Parathyroid adenoma (tissue), 2 donors: ENCODE measurements at regions not wholly inside any gene's neighbourhood (a gene's known extent, or its start where the extent isn't known, plus 50 kb on each side); places are given as distances from the start of the nearest gene placed in this dataset.

Source experiments
- H2AFZ ChIP-seq: fragments of 300-600 bp; sonication (generic); one replicate; pipeline ENCODE4 v1.7.0; 2017; ENCODE audit warnings: antibody characterized with exemption, mild to moderate bottlenecking
- H3K27ac ChIP-seq: fragments of 300-600 bp; sonication (generic); one replicate; pipeline ENCODE4 v1.7.0; 2017
- H3K27me3 ChIP-seq: fragments of 300-600 bp; sonication (generic); one replicate; pipeline ENCODE4 v1.7.0; 2017; ENCODE audit warnings: low read length; ENCODE audit not compliant: control insufficient read depth, insufficient read depth
- H3K36me3 ChIP-seq: fragments of 300-600 bp; sonication (generic); one replicate; pipeline ENCODE4 v1.7.0; 2017; ENCODE audit warnings: low read length; ENCODE audit not compliant: control insufficient read depth, insufficient read depth
- H3K4me1 ChIP-seq: fragments of 300-600 bp; sonication (generic); one replicate; pipeline ENCODE4 v1.7.0; 2017; ENCODE audit warnings: control low read depth
- H3K4me2 ChIP-seq: fragments of 300-600 bp; sonication (generic); one replicate; pipeline ENCODE4 v1.7.0; 2017; ENCODE audit warnings: low read length
- H3K4me3 ChIP-seq: fragments of 300-600 bp; sonication (generic); one replicate; pipeline ENCODE4 v1.7.0; 2017; ENCODE audit warnings: low read depth, low read length
- H3K79me2 ChIP-seq: fragments of 300-600 bp; sonication (generic); one replicate; pipeline ENCODE4 v1.7.0; 2017; ENCODE audit warnings: control low read depth
- H3K9ac ChIP-seq: fragments of 300-600 bp; sonication (generic); one replicate; pipeline ENCODE4 v1.7.0; 2017; ENCODE audit warnings: mild to moderate bottlenecking
- H3K9me3 ChIP-seq: fragments of 300-600 bp; sonication (generic); one replicate; pipeline ENCODE4 v1.7.0; 2017; ENCODE audit warnings: low read length; ENCODE audit not compliant: control insufficient read depth
- TF ChIP-seq, protein P1 (sequence below): fragments of 300-600 bp; sonication (generic); IDR thresholded peaks from one replicate; pipeline ENCODE4 v1.7.0; 2017; ENCODE audit warnings: antibody characterized with exemption, mild to moderate bottlenecking
- donor health status: primary hyperparathyroidism.

- TF ChIP-seq, protein P1, sequence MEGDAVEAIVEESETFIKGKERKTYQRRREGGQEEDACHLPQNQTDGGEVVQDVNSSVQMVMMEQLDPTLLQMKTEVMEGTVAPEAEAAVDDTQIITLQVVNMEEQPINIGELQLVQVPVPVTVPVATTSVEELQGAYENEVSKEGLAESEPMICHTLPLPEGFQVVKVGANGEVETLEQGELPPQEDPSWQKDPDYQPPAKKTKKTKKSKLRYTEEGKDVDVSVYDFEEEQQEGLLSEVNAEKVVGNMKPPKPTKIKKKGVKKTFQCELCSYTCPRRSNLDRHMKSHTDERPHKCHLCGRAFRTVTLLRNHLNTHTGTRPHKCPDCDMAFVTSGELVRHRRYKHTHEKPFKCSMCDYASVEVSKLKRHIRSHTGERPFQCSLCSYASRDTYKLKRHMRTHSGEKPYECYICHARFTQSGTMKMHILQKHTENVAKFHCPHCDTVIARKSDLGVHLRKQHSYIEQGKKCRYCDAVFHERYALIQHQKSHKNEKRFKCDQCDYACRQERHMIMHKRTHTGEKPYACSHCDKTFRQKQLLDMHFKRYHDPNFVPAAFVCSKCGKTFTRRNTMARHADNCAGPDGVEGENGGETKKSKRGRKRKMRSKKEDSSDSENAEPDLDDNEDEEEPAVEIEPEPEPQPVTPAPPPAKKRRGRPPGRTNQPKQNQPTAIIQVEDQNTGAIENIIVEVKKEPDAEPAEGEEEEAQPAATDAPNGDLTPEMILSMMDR, result no peak
- no peaks in the 10 kb centered on the region for H3K4me1 ChIP-seq
- no peak overlapping the region for H3K9ac ChIP-seq
- no peaks in the 10 kb centered on the region for H3K27me3 ChIP-seq
- no peaks in the 10 kb centered on the region for H3K9me3 ChIP-seq
- H3K27ac ChIP-seq, result no peak overlapping the region
- H3K4me3 ChIP-seq, result no peak overlapping the region
- H3K4me2 ChIP-seq, result no peak overlapping the region
- H2AFZ ChIP-seq, result no peak overlapping the region
- H3K79me2 ChIP-seq, result no peaks in the 10 kb centered on the region
- H3K36me3 ChIP-seq, result no peaks in the 10 kb centered on the region
Observed at GRCh38 chr7:131900785-131901287, 344.4 kb upstream of the PODXL start.

GRCh38 chr7:131899271-131900030 lies 343.0 kb upstream of the PODXL start:
- H3K36me3 ChIP-seq, result no peaks in the 10 kb centered on the region
- no peaks in the 10 kb centered on the region for H3K4me1 ChIP-seq
- no peaks in the 10 kb centered on the region for H3K9me3 ChIP-seq
- H2AFZ ChIP-seq, result no peak overlapping the region
- no peaks in the 10 kb centered on the region for H3K27me3 ChIP-seq
- no peak overlapping the region for H3K9ac ChIP-seq
- no peak overlapping the region for H3K27ac ChIP-seq
- H3K4me3 ChIP-seq, result no peak overlapping the region
- no peak overlapping the region for H3K4me2 ChIP-seq
- no peaks in the 10 kb centered on the region for H3K79me2 ChIP-seq
- TF ChIP-seq, protein P1, result no peak

GRCh38 chr7:131898418-131898817 lies 342.0 kb upstream of the PODXL start:
- Histone ChIP-seq H3K79me2 (no peaks in the 10 kb centered on the region), H3K9me3 (no peaks in the 10 kb centered on the region), H3K4me1 (no peaks in the 10 kb centered on the region), H3K27me3 (no peaks in the 10 kb centered on the region), H3K27ac (no peak overlapping the region), H3K36me3 (no peaks in the 10 kb centered on the region), H3K4me2 (no peak overlapping the region), H3K4me3 (no peak overlapping the region), H3K9ac (no peak overlapping the region), H2AFZ (no peak overlapping the region)
- TF ChIP-seq, protein P1, result no peak

- Histone ChIP-seq H2AFZ (no peak overlapping the region), H3K79me2 (no peaks in the 10 kb centered on the region), H3K4me3 (no peak overlapping the region), H3K27ac (no peak overlapping the region), H3K9me3 (no peaks in the 10 kb centered on the region), H3K4me2 (no peak overlapping the region), H3K9ac (no peak overlapping the region), H3K36me3 (no peaks in the 10 kb centered on the region), H3K27me3 (no peaks in the 10 kb centered on the region), H3K4me1 (no peaks in the 10 kb centered on the region)
- TF ChIP-seq, protein P1, result no peak
Observed at GRCh38 chr7:131897790-131898165, 341.4 kb upstream of the PODXL start.
